ENCODE measurements at regions not wholly inside any gene's neighbourhood (a gene's known extent, or its start where the extent isn't known, plus 50 kb on each side); places are given as distances from the start of the nearest gene placed in this dataset.

GRCh38 chr1:234940841-234941240 is 187.8 kb downstream of the TOMM20 start:
- TF ChIP-seq CTCF (IDR thresholded peaks at IDR 0.05) = no peak
- Histone ChIP-seq H3K4me3 (no peak overlapping the region), H3K27ac (no peak overlapping the region)
- DNase-seq (ENCODE audit: low spot score) = no peak

GRCh38 chr1:234938924-234939323 is 189.7 kb downstream of the TOMM20 start:
- H3K27ac ChIP-seq = no peak overlapping the region
- no peak for DNase-seq (ENCODE audit: low spot score)
- H3K4me3 ChIP-seq = no peak overlapping the region
- no peak for TF ChIP-seq CTCF (IDR thresholded peaks at IDR 0.05)

GRCh38 chr1:234938135-234938534 is 190.5 kb downstream of the TOMM20 start:
- no peak for TF ChIP-seq CTCF (IDR thresholded peaks at IDR 0.05)
- Histone ChIP-seq H3K4me3 (no peak overlapping the region), H3K27ac (no peak overlapping the region)
- DNase-seq (ENCODE audit: low spot score) = no peak

GRCh38 chr1:234936612-234937389 is 191.8 kb downstream of the TOMM20 start:
- no peak for DNase-seq (ENCODE audit: low spot score)
- no peak for TF ChIP-seq CTCF (IDR thresholded peaks at IDR 0.05)
- Histone ChIP-seq H3K4me3 (no peak overlapping the region), H3K27ac (no peak overlapping the region)

- DNase-seq (ENCODE audit: low spot score) = no peak
- H3K4me3 ChIP-seq = no peak overlapping the region
- H3K27ac ChIP-seq = no peak overlapping the region
- no peak for TF ChIP-seq CTCF (IDR thresholded peaks at IDR 0.05)
These were observed 194.0 kb downstream of the TOMM20 start for GRCh38 chr1:234934611-234935033.

DNA sequence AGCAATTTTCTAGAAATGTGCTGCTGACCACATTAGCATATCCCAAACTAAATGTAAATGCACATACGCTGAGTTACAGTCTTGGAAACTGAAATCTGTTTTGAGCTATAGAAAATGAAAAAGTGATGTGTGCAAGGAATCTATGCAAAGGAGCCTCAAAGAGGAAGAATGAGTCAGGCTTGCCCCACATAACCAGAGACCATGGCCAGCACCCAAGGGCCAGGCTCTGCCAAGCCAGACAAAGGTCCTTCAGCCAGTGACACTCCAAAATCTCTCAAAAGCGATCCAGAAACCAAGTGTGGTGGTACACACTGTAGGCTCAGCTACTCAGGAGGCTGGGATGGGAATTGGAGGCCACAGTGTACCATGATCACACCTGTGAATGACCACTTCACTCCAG is 195.2 kb downstream of the TOMM20 start:
- H3K4me3 ChIP-seq = no peak overlapping the region
- no peak for DNase-seq (ENCODE audit: low spot score)

More for the DNA sequence above, 195.2 kb downstream of the TOMM20 start:
- TF ChIP-seq CTCF (IDR thresholded peaks at IDR 0.05) = no peak
- peak overlapping the region in 1 of 2 donors; percentile 65 for H3K27ac ChIP-seq
